ENCODE measurements at regions not wholly inside any gene's neighbourhood (a gene's known extent, or its start where the extent isn't known, plus 50 kb on each side); places are given as distances from the start of the nearest gene placed in this dataset.

DNA sequence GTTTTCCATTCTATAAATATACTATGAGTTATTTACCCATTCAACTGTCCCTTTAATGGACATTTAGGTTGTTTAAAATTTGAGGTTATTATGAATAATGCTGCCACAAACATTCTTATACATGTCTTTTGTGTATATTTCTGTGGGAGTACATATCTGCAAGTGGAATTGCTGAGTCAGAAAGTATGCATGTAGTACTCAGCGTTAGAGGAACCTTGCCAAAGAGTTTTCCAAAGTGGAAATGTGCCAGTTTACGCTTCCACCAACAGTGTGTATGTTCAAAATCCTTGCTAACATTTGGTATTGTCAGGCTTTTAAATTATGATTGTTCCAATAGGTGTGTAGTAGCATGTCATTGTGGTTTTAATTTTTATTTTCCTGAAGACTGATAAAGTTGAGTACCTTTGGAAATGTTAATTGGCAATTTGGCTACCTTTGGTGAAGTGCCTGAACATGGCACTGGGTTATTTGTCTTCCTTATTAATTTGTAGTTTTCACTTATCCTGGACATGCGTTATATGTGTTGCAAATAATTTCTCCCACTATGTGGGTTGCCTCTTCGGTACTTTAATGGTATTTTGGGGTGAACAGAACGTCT lies 341.2 kb downstream of the CD83 start:
- TF ChIP-seq, protein P1, sequence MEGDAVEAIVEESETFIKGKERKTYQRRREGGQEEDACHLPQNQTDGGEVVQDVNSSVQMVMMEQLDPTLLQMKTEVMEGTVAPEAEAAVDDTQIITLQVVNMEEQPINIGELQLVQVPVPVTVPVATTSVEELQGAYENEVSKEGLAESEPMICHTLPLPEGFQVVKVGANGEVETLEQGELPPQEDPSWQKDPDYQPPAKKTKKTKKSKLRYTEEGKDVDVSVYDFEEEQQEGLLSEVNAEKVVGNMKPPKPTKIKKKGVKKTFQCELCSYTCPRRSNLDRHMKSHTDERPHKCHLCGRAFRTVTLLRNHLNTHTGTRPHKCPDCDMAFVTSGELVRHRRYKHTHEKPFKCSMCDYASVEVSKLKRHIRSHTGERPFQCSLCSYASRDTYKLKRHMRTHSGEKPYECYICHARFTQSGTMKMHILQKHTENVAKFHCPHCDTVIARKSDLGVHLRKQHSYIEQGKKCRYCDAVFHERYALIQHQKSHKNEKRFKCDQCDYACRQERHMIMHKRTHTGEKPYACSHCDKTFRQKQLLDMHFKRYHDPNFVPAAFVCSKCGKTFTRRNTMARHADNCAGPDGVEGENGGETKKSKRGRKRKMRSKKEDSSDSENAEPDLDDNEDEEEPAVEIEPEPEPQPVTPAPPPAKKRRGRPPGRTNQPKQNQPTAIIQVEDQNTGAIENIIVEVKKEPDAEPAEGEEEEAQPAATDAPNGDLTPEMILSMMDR (IDR thresholded peaks at IDR 0.05; ENCODE audit: unreplicated experiment), result no peak
- H3K9me3 Mint-ChIP-seq, result peaks cover 4% of the 10 kb centered on the region
- no peak for DNase-seq (ENCODE audit: low spot score in 2 of 2, unreplicated experiment in 2 of 2)
- H3K27ac Mint-ChIP-seq, result no peak overlapping the region
- no peak overlapping the region for H3K4me3 Mint-ChIP-seq
- no peaks in the 10 kb centered on the region for H3K4me1 Mint-ChIP-seq
- H3K27me3 Mint-ChIP-seq (ENCODE audit: low read depth), result peaks cover 2% of the 10 kb centered on the region
- no peaks in the 10 kb centered on the region for H3K36me3 Mint-ChIP-seq

DNA sequence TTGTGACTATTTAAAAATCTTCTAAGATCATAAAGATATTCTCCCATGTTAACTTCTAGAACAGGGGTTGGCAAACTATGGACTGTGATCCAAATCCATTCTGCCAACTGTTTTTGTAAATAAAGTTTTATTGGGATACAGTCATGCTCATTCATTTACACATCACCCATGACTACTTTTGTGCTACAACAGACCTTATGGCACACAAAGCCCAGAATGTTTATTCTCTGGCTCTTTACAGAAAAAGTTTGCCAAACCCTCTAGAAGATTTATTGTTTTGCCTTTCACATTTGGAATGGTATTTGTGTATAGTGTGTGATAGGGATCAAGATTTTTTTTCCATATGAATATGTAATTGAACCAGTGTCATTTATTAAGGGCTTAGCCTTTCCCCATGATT lies 341.7 kb downstream of the CD83 start:
- Mint-ChIP-seq H3K4me1 (no peaks in the 10 kb centered on the region), H3K4me3 (no peak overlapping the region), H3K9me3 (peaks cover 4% of the 10 kb centered on the region), H3K27me3 (ENCODE audit: low read depth) (peaks cover 2% of the 10 kb centered on the region), H3K36me3 (no peaks in the 10 kb centered on the region), H3K27ac (no peak overlapping the region)
- TF ChIP-seq, protein P1 (IDR thresholded peaks at IDR 0.05; ENCODE audit: unreplicated experiment), result no peak
- no peak for DNase-seq (ENCODE audit: low spot score in 2 of 2, unreplicated experiment in 2 of 2)

DNA sequence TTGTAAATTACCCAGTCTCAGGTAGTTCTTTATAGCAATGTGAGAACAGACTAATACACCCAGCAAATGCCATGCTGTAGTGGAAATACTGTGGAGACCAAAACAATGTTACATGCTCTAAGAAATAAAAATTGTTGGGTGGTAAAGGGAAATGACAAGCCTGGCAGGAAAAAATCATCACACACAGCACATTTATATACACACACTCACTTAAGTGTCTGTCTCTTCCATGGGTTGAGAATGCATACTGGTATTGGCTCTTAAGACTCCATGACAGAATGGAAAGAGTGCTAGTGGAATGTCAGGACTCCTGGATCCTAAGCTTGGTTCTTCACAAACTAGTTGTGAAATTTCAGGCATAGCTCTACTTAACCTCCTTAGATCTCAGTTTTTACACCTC lies 343.0 kb downstream of the CD83 start:
- Mint-ChIP-seq H3K27me3 (ENCODE audit: low read depth) (peaks cover 5% of the 10 kb centered on the region), H3K27ac (no peak overlapping the region), H3K4me1 (no peaks in the 10 kb centered on the region), H3K4me3 (no peak overlapping the region), H3K9me3 (peaks cover 9% of the 10 kb centered on the region), H3K36me3 (no peaks in the 10 kb centered on the region)
- TF ChIP-seq, protein P1 (IDR thresholded peaks at IDR 0.05; ENCODE audit: unreplicated experiment), result no peak
- DNase-seq (ENCODE audit: low spot score in 2 of 2, unreplicated experiment in 2 of 2), result no peak

DNA sequence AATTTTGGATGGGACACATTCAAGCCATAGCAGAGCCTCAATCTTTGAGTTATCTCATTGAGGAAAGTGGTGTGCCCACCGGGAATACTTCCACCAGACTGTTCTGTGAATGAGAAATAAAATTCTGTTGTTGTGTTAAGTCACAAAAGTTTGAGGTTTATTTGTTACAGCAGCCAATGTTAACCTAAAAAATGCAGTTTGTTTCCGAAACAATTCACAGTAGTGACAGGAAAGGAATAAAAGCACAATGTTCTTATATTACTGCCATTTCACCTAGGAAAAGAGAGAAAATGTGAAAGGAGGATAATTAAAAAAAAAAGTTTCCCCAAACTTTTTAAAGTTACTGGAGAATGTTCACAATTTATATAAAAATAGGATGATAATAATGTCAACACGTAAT lies 344.6 kb downstream of the CD83 start:
- Mint-ChIP-seq H3K36me3 (no peaks in the 10 kb centered on the region), H3K4me3 (no peak overlapping the region), H3K4me1 (no peaks in the 10 kb centered on the region), H3K27ac (no peak overlapping the region), H3K9me3 (peaks cover 9% of the 10 kb centered on the region), H3K27me3 (ENCODE audit: low read depth) (peaks cover 9% of the 10 kb centered on the region)
- DNase-seq (ENCODE audit: low spot score in 2 of 2, unreplicated experiment in 2 of 2), result no peak
- TF ChIP-seq, protein P1 (IDR thresholded peaks at IDR 0.05; ENCODE audit: unreplicated experiment), result no peak

DNA sequence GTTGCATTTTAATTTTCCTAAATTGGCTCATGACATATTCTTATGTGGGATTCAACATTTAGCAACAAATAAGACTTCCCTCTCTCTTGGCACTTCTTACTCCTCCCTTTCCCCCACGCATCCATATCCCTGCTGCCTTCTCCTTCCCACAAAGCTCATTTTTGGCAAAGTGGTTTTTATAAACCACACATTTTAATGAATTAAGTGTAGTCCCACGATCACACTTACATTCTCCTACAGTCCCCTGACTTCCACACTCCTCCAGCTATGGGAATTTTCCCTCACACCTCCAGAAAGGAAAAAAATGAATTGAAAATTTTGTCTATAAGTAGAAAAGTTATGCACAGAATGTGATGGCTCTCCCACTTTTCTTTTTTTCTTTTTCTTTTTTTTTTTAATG lies 345.0 kb downstream of the CD83 start:
- Mint-ChIP-seq H3K27me3 (ENCODE audit: low read depth) (peaks cover 9% of the 10 kb centered on the region), H3K36me3 (no peaks in the 10 kb centered on the region), H3K4me3 (no peak overlapping the region), H3K9me3 (peaks cover 9% of the 10 kb centered on the region), H3K4me1 (no peaks in the 10 kb centered on the region), H3K27ac (no peak overlapping the region)
- no peak for DNase-seq (ENCODE audit: low spot score in 2 of 2, unreplicated experiment in 2 of 2)
- TF ChIP-seq, protein P1 (IDR thresholded peaks at IDR 0.05; ENCODE audit: unreplicated experiment), result no peak

DNA sequence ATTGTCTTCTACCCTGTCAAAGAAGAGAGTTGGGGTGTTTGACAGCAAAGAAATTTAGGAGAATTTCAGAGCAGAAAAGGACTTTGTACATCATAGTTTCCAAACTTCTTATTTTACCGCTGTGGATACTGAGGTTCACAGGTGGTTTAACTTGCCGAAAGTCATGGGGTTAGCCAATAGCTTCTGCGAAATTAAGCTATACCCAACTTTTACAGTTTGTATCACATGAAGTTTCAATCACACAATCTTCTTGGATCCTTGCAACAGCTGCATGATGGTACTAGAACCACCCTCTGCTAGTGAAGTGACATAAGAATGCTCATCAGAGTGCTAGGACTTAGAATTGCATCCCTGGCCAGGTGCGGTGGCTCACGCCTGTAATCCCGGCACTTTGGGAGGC lies 345.5 kb downstream of the CD83 start:
- Mint-ChIP-seq H3K36me3 (no peaks in the 10 kb centered on the region), H3K4me3 (no peak overlapping the region), H3K27me3 (ENCODE audit: low read depth) (peaks cover 9% of the 10 kb centered on the region), H3K9me3 (peaks cover 9% of the 10 kb centered on the region), H3K27ac (no peak overlapping the region), H3K4me1 (no peaks in the 10 kb centered on the region)
- DNase-seq (ENCODE audit: low spot score in 2 of 2, unreplicated experiment in 2 of 2), result no peak
- TF ChIP-seq, protein P1 (IDR thresholded peaks at IDR 0.05; ENCODE audit: unreplicated experiment), result no peak
